ENCODE measurements at regions not wholly inside any gene's neighbourhood (a gene's known extent, or its start where the extent isn't known, plus 50 kb on each side); places are given as distances from the start of the nearest gene placed in this dataset.

- TF ChIP-seq ZKSCAN5 (CRISPR knock-in tag; IDR thresholded peaks at IDR 0.05) (no peak), CREM (IDR thresholded peaks at IDR 0.05) (peak; percentile 45; the same call in 1 of the 2 replicates), CREM (CRISPR knock-in tag; IDR thresholded peaks at IDR 0.05) (no peak), IRF2 (CRISPR knock-in tag; IDR thresholded peaks at IDR 0.05) (no peak), SOX5 (CRISPR knock-in tag; IDR thresholded peaks at IDR 0.05; ENCODE audit: borderline replicate concordance) (peak; percentile 83), TBX3 (IDR thresholded peaks at IDR 0.05; ENCODE audit: borderline replicate concordance) (peak; percentile 29; the same call in 1 of the 2 replicates), SOX13 (IDR thresholded peaks at IDR 0.05) (peak; percentile 63), SOX13 (CRISPR knock-in tag; conservative IDR thresholded peaks at IDR 0.05 in 1 of 2, IDR thresholded peaks at IDR 0.05 in 1 of 2) (peak in 1 of 2 experiments; percentile 89; a peak in 2 of 4 replicates), PBX2 (CRISPR knock-in tag; IDR thresholded peaks at IDR 0.05) (no peak), ZNF331 (CRISPR knock-in tag; IDR thresholded peaks at IDR 0.05) (peak; percentile 61; the same call in 1 of the 2 replicates), HNF4G (IDR thresholded peaks at IDR 0.05; ENCODE audit: borderline replicate concordance, low read depth, low read length) (0 out of 2 replicates have a peak, but pooled peaks have one; percentile 28), HNF4G (CRISPR knock-in tag; IDR thresholded peaks at IDR 0.05; ENCODE audit: borderline replicate concordance, low read depth) (no peak), ZNF780A (CRISPR knock-in tag; IDR thresholded peaks at IDR 0.05) (no peak), ZNF333 (CRISPR knock-in tag; IDR thresholded peaks at IDR 0.05; ENCODE audit: borderline replicate concordance) (no peak), THAP7 (CRISPR knock-in tag; IDR thresholded peaks at IDR 0.05) (no peak), NR2F6 (IDR thresholded peaks at IDR 0.05) (peak; percentile 89), NR2F6 (CRISPR knock-in tag; IDR thresholded peaks at IDR 0.05) (peak; percentile 75), ZBTB7A (CRISPR knock-in tag; IDR thresholded peaks at IDR 0.05) (no peak), ATM (IDR thresholded peaks at IDR 0.05; ENCODE audit: borderline replicate concordance) (no peak), RARA (CRISPR knock-in tag; IDR thresholded peaks at IDR 0.05) (peak; percentile 88)
- TF ChIP-seq, protein P1, sequence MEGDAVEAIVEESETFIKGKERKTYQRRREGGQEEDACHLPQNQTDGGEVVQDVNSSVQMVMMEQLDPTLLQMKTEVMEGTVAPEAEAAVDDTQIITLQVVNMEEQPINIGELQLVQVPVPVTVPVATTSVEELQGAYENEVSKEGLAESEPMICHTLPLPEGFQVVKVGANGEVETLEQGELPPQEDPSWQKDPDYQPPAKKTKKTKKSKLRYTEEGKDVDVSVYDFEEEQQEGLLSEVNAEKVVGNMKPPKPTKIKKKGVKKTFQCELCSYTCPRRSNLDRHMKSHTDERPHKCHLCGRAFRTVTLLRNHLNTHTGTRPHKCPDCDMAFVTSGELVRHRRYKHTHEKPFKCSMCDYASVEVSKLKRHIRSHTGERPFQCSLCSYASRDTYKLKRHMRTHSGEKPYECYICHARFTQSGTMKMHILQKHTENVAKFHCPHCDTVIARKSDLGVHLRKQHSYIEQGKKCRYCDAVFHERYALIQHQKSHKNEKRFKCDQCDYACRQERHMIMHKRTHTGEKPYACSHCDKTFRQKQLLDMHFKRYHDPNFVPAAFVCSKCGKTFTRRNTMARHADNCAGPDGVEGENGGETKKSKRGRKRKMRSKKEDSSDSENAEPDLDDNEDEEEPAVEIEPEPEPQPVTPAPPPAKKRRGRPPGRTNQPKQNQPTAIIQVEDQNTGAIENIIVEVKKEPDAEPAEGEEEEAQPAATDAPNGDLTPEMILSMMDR (CRISPR knock-in tag; IDR thresholded peaks at IDR 0.05) = peak; percentile 43; the same call in 1 of the 2 replicates
These were observed 374.5 kb downstream of the EMP1 start (continued) for GRCh38 chr12:13571035-13571434.

All from HepG2 (cell line).